SIG-M5 (cell line): ENCODE measurements at regions not wholly inside any gene's neighbourhood (a gene's known extent, or its start where the extent isn't known, plus 50 kb on each side); places are given as distances from the start of the nearest gene placed in this dataset.
A peak's percentile ranks its signal among the peaks of the same experiment; 100 is the strongest.
"Not testable (repeated sequence)": the region's sequence is repeated elsewhere in the genome, so short reads cannot be mapped to it uniquely, and the experiment has no call there.

Experiments
- DNase-seq: peaks from one replicate; lab custom pipeline; 2025; lab: John Stamatoyannopoulos, UW

DNA sequence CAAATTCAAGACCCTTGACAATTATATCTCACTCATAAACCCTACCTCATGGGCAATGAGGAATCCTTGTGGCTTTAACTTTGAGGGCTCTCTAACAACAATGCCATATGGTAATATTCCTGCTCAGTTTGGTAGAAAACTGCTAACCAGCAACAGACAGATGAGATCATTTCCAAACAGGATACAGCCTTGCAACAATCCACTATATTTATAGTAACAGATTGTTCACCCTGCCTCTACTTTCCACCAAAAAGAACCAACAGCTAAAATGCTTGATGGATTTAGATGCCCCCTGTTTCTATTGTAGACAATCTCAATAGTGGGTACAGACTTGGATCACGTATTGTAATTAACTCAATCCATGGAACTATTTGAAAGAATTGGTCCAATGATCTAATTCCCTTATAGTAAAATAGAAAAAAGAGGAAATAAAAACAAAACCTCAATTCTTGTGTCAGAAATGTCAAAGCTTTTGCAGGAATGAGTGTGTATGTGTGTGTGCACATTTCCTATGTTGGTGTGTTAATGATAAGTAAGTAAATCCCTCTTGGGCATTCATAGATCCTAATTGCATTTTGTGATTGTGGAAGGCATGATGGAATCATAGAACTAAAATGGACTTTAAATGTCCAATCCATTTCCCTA, 100.0 kb upstream of the EDEM3 start:
- DNase-seq = peak; percentile 44

DNA sequence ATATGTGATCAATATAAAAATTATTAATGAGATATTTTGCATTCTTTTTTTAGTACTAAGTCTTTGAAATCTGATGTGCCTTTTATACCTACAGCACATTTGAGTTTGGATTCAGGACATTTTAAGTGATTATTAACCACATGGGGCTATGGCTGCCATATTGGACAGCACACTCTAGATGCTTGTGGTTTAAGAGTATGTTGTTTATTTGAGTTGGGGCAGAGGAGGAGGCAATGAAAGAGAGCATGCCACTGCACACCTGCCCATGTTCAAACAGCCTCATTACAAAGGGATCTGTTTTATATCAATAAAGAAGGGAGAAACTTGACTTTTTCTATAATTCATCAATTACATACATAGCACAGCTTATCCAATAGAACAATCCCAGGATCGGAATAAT, 99.4 kb upstream of the EDEM3 start:
- DNase-seq = no peak

DNA sequence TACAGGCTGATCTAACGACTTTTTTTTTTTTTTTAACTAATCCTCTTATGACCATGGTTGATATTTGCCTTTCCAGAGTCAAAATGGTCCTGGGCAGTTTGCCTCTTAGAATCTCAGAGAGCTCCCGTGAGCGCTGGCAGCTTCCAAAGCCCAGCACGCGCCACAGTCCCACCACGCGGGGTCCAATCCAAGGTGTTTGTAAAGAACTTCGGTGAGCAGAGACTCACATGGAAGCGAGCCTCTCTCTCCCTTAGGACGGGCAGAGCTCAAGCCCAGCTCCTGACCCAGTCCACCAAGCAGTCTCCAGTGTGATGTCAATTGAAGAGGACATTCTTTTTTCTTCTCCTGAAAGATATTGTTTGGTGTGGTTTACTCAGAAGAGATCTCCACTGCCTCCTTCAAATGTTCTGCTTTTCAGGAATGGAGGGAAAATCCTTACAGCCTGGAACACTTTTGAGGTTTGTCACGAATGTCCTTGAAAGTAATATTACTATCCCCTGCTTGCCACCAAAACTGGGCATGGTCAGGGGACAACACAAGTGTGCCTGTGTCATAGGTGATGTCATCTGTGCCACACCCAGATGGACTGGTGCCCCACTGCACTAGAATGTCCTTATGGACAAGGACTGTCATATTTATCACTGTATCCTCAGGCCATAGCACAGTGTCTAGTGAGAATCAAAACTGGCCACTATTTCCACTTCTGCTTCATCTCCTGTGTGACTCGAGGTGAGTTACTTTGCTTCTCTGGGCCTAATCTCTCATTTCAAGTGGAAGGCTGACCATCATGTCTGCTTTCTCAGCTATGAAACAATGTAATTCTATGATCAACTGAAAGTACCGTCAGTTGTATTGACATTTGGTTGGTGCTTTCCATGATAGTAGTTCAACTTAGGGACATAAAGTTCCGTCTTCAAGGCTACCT, 97.4 kb upstream of the EDEM3 start:
- DNase-seq = no peak

DNA sequence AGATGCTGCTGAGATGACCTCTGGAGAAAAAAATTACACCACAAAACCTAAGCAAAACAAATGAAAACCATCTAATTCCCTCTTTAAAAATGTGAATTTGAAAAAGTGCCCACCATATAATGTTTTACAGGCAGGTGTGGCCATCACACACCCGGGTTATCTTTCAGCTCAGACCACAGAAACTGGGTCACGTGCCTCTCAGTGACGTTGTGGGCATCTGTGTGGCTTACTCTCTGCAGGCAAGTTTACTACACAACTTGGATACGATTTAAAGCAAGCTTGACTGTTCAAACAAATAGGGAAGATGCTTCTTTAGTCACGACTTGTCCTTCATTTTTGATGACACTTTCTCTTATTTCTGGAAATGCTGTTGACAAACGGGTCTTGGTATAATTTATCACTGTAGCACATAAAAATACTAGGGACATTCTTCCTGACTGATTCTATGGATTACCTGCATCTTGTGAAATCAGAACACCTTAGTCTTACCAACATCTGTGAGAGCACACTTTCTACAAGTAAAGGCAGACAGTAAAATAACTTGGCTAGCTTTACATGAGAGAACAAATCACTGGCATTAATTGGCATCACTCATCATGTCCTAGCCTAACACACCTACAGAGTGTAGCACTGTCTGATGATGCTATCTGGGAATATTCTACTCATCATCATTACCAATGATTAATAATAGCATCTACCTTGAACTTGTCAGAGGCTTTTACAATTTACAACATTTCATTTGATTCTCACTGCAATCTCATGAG, 89.3 kb upstream of the EDEM3 start:
- DNase-seq = no peak

DNA sequence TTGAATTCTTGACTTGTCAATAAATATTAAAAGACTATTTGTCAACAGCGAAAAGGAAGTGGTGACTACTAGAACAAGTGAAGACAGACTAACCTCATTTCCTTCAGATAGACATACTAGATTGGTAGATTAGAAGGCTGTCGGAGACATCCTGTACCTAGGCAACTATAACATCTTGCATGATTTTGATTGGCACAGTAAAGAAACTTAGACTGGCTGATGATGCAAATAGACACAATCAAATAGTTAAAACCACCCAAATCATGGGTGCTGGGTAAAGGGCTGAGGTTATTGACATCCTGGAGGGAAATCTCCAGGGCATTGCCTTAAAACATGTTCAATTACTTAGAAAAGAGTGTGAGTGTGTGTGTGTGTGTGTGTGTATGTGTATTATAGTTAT, 85.9 kb upstream of the EDEM3 start:
- no peak for DNase-seq

DNA sequence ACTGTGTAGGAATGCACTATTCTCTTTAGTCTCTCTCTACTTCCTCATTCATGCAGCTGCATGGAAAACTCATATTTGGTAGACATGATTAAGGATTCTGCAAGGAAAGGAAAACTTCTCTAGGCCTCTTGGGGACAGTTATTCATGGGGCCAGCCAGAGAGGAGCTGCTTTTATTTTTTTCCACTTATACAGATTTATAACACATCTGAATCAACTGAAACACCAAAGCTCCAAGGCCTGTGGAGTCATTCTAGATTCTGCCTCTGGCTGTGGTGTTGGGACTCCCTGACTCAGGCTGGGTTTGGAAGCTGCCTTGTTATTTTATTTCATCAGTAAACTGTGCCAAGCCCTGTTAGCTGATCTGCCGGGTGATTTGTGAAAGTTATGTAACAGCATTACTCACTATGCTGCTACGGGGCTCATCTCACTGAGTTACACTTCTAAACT, 83.9 kb upstream of the EDEM3 start:
- DNase-seq = peak; percentile 75

DNA sequence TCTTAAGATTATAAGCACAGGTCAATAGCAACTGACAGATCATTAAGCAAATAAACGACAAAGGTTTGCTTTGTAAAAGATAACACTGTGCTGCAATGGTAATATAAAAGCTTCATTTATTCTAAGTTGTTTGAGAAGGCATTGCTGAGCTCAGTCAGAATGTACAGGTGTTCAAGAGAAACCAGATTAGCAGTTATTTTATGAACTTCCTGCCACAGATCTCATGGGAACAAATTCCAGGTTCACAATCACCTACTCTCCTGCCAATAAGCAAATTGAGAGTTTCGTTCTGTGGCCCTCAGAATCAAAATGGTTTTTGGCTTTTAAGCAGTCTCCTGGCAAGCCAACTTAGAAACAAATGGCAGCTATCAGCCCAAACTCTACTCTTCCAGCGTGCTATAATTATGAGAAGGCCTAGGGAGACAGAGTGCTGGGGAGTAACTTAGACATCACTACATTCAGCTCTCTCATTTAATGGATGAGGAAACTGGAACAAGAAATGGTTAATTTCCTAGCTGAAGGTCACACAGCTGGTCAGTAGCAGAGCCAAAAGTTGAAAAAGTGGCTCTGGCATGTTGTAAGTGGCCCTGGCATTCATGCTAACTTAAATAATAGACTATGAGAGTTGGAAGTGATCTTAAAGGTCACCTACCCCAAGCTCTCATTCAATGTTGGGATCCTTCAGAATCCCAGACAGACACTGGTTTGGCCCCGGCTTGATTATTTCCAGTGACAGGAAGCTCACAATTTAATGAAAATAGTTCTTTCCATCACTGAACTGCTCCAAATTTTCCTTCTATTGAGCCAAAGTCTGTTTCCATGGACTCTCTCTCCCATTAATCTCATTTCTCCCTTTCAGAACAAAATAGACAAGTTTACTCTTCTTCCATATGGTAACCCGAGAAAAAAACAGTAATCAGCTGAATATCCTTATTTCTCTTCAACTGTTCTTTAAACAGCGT, 82.6 kb upstream of the EDEM3 start:
- DNase-seq = no peak

DNA sequence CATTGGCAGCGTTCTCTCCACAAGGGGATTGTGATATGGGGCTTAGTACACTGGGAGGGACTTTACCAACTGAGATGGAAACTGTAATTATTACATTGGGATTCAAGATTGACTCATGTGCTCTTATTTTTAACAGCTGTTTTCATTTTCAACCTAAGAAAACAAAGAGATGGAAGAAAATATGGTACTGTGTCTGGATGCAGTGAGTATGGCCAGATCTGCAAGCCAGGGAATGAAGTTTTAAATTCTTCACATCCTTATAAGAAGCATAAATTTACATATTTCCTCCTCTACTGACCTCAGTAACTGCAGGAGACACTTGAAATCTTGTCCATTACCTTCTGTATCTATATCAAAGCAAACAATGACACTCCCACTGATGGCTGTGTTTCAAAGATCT, 81.5 kb upstream of the EDEM3 start:
- DNase-seq = no peak

DNA sequence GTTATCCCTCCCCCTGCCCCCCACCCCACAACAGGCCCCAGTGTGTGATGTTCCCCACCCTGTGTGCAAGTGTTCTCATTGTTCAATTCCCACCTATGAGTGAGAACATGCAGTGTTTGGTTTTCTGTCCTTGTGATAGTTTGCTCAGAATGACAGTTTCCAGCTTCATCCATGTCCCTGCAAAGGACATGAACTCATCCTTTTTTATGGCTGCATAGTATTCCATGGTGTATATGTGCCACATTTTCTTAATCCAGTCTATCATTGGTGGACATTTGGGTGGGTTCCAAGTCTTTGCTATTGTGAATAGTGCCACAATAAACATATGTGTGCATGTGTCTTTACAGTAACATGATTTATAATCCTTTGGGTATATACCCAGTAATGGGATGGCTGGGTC, 79.3 kb upstream of the EDEM3 start:
- DNase-seq = not testable (repeated sequence)

DNA sequence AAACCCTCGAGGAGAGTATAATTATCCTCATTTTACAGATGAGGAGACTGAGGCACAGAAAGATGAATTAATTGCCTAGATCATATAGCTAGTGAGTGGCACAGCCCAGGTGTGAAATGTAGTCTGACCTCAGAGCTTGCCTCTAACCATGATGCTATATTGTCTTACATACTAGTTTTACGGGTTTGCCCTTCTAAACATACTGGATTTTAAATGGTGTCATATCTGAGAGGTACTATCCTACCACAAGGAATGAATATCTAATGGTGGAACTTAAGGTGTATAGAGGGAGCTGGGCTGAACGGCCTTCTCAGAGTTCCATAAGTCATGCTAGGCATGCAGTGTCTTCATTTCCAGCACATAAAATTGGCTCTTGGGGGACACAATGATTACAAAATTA, 77.9 kb upstream of the EDEM3 start:
- DNase-seq = no peak

DNA sequence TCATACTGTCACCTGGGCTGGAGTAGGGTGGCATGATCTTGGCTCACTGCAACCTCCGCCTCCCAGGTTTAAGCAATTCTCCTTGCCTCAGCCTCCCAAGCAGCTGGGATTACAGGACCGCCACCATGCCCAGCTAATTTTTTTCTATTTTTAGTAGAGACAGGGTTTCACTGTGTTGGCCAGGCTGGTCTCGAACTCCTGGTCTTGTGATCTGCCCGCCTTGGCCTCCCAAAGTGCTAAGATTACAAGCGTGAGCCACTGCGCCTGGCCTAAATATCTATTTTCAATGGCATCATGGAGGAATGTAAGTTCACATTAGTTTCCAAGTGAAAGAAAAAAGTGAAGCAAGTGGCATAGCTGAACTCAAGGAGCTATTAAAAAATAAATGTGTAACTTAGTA, 74.8 kb upstream of the EDEM3 start:
- DNase-seq = not testable (repeated sequence)

DNA sequence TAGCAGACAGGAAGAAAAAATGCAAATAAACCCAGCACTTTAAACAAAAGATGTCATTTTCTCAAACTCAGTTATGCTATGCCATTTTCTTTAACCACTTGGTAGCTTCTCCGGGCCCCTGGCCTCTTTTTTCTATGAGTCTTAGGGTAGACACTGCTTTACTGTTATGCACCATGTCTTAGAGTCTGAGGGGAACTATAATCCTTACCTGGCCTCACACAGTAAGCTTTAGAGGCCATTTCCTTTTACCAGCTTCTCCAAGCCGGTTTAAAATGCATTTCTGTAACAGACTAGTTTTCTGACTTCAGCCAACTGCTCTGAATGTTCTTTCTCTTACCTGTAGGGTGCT, 73.7 kb upstream of the EDEM3 start:
- no peak for DNase-seq

DNA sequence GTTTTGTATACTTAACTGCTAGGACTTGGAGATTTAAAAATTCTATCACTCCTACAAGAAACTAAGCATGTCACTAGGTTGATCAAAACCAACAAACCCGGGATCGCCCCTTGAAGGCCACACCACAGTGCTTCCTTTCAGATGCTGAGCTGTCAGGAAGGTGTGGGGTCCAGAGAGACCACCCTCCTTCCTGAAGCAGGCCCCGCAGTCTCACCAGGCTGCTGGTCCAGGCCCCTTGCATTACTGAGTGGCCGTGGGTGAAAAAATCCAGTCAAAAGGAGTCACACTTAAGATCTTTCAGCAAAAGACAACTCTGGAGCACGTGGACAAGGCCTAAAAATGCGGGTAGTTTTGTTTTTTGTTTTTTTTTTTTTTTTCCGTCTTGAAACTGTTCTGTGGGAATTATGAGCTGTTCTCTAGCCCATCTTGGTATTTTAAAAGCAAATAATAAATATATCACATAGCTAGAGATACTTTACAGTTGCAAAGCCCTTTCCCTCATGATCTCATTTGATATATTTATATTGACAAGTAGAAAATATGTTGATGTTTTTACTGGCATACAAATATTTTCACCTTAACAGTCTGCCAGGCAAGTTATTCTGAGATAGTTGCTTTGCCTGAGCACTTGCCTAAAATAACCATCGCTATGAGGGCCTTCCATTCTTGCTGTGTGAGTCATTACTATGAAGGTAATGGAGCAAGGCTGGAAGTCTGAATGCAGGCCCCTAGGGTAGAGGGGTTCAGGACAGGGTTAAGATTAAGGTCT, 73.1 kb upstream of the EDEM3 start:
- no peak for DNase-seq

DNA sequence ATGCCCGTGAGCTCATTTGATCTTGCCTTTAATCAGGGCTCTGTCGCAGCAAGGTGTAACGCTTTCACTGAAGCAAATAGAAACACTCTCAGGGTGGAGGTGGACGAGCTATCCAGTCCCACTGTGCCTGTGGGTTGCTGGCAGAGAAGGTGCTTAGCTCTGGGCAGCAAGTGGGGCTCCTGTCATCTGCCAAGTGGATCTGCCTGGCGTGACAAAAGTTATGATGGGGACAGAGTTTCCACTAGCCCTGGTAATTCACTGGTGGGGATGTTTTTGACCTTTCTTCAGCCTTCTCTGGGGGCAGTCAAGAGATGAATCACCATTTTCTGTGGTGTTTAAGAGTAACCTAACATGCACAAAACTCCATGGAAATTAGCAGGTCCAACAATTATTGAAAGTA, 71.3 kb upstream of the EDEM3 start:
- DNase-seq = no peak

DNA sequence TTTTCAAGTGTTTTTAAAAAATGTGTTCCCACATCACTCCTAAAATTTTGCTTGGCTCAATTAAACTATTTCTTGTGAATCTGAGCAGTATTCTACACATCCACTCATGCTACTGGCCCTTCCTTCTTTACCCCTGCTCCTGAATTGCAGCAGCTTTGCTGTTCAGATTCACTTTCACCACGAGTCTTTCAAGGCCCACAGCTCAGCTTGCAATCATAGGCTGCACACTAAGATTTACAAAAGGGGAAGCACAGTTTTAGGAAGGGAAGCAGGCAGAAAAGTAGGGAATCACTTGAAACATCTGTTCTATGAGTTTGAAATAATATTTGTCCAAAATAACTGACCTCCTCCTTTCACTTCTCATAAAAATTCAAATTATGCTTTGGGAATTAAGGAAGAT, 70.9 kb upstream of the EDEM3 start:
- DNase-seq = no peak

DNA sequence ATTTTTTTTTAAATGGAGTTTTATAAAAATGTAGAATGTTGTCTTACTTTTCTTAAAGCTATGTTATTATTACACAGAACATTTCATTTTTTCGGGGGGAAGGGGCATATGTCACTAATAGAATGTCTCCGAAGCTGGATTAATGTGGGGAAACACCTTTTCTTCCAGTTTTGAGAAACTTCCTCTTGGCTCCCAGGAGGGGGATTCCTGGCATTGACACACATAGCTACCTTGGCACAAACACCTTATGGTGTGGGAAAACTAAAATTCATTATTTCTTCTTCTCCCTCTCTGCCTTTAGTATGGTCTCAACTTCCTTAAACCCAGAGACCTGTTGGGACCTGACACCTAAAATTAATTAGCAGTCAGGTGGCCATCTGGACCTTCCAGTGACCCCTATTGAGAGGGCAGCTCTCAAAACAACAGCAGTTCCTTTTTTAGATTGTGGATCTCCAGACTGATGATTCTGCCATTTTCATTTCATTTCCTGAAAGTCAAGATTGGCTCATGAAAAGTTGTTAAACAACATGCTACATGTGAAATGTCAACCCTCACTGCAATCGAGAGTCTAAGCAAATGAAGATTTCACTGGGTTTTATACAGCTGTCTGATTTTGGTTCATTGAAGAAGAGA, 70.1 kb upstream of the EDEM3 start:
- no peak for DNase-seq

DNA sequence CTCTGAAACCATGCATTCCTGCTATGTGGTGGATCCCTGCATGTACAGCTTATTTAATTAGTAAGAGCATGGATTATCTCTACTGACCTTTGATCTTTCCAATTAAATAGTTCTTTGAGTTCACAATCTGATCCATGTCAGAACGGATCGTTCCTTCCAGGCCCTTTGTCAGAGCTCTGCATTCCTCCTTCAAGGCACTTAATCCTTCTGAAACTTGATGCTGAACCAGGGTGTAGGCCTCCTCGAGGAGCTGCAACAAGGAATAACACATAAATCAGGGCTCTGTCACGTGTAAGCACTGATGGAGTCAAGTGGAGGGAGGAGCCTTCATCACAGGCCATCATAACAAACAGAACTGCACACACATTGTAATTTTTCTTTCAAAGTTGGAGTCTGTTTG, 68.4 kb upstream of the EDEM3 start:
- no peak for DNase-seq

DNA sequence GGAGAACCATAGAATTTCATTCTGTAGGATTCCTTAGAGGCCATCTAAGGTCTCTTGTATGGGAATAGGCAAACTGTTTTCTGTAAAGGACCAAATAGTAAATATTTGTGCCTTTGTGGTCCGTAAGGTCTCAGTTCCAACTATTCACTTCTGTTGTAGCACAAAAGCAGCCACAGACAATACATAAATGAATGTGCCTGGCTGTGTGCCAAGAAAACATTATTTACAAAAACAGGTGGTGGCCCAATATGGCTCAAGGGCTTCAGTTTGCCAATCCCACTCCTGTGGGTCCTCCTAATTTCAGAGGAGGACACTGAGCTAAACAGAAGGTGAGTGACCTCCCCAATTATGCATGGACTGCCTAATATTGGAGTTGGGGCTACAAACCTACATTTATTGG, 67.6 kb upstream of the EDEM3 start:
- no peak for DNase-seq

DNA sequence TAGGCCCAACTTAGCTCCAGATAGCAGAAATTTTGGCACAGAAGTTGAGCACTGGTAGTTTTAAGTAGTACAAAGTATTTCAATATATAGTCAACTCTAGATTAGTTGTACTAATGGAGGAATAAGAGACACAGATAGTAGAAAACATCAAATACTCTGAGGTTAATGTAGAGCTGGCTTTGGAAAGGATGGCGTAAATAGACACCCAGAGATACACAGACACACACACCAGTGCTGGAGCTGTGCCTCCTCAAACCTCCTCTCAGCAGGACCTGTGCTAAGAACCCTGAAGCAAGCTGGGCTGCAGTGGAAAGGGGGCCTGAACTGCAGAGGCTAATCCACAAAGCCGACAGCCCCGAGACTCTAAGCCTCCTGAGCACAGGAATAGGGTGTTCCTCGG, 67.0 kb upstream of the EDEM3 start:
- no peak for DNase-seq

DNA sequence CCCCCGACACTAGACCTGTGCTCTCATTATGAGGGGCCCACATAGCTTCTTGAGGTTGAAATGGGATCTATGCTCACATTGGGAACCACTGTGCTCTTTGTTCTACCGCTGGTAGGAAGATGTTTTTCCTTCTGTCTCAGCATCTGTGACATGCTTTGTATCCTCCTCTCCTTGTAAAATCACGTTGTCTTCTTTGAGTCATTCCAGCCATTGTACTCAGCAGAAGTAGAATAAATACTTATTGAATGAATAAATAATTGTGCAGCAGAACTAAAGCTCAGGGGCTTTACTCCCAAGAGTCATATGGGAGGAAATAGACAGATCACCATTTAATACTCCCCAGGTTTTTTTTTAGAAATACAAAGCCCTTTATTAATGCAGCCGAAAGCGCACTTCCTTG, 66.3 kb upstream of the EDEM3 start:
- DNase-seq = no peak
